H1 (cell line): ENCODE measurements at regions not wholly inside any gene's neighbourhood (a gene's known extent, or its start where the extent isn't known, plus 50 kb on each side); places are given as distances from the start of the nearest gene placed in this dataset.
A peak's percentile ranks its signal among the peaks of the same experiment; 100 is the strongest.

Source experiments
- CTCF ChIA-PET: fragments of 300-600 bp; sonication (Branson Sonifier 250); formaldehyde crosslinking; loops from one replicate; lab custom pipeline; 2021; ENCODE audit not compliant: partially characterized antibody; lab: Charles Lee
- POLR2A ChIA-PET: fragments of 300-600 bp; sonication (Branson Sonifier 250); formaldehyde crosslinking; loops from one replicate; lab custom pipeline; 2021; ENCODE audit warnings: inconsistent platforms; ENCODE audit not compliant: partially characterized antibody; lab: Charles Lee
- DNase-seq, 2 experiments: peaks; one replicate each; pipeline versions ENCODE4 v3.0.0 to v3.0.0-alpha.2; 2010 to 2022; ENCODE audit warnings: low spot score in 2 of 2, low read depth in 1 of 2, mixed read lengths in 1 of 2
- FAIRE-seq: peaks from 2 replicates; lab custom pipeline; 2011; peaks lifted over from hg19 to GRCh38; lab: Jason Lieb, UNC
- H2AFZ ChIP-seq: 2 replicates; pipeline ENCODE4 v1.8.1; 2012; ENCODE audit warnings: low read length, inconsistent platforms
- H2AK5ac ChIP-seq: 2 replicates; pipeline ENCODE4 v1.6.1; 2013; ENCODE audit warnings: low read depth, low read length
- H2BK120ac ChIP-seq: replicated peaks from 2 replicates; pipeline ENCODE3; 2013; ENCODE audit warnings: low read depth, low read length, inconsistent platforms
- H2BK12ac ChIP-seq: 2 replicates; pipeline ENCODE4 v1.6.1; 2013; ENCODE audit warnings: low read depth, low read length
- H2BK15ac ChIP-seq: 2 replicates; pipeline ENCODE4 v1.6.1; 2013; ENCODE audit warnings: low read length
- H2BK20ac ChIP-seq: 2 replicates; pipeline ENCODE4 v1.6.1; 2013; ENCODE audit warnings: low read length
- H2BK5ac ChIP-seq: 2 replicates; pipeline ENCODE4 v1.6.1; 2013; ENCODE audit warnings: low read depth, low read length
- H3K14ac ChIP-seq: 2 replicates; pipeline ENCODE4 v1.6.1; 2013; ENCODE audit warnings: inconsistent platforms; ENCODE audit not compliant: insufficient read length
- H3K18ac ChIP-seq: 2 replicates; pipeline ENCODE4 v1.6.1; 2013; ENCODE audit warnings: low read length; ENCODE audit errors: extremely low read depth
- H3K23ac ChIP-seq: 2 replicates; pipeline ENCODE4 v1.6.1; 2013; ENCODE audit warnings: inconsistent platforms; ENCODE audit not compliant: insufficient read length
- H3K23me2 ChIP-seq: 2 replicates; pipeline ENCODE4 v1.6.1; 2013; ENCODE audit warnings: low read depth, low read length
- H3K27ac ChIP-seq: 2 replicates; pipeline ENCODE4 v1.6.1; 2011; ENCODE audit warnings: low read depth, low read length, inconsistent platforms
- H3K27me3 ChIP-seq, 4 experiments: replicated peaks in 1 of 4; 1 replicate in 1 of 4; 2 replicates in 3 of 4; pipeline versions ENCODE4 v1.6.1 to v1.8.1; 2011 to 2013; ENCODE audit warnings: low read length in 3 of 4, mild to moderate bottlenecking in 3 of 4, inconsistent platforms in 2 of 4, mixed read lengths in 2 of 4, moderate library complexity in 1 of 4; ENCODE audit not compliant: control insufficient read depth in 3 of 4, insufficient read depth in 3 of 4; ENCODE audit errors: extremely low read depth in 1 of 4
- H3K36me3 ChIP-seq, 4 experiments: 2 replicates each; pipeline versions ENCODE4 v1.6.1 to v1.8.1; 2011 to 2013; ENCODE audit warnings: mild to moderate bottlenecking in 4 of 4, low read length in 3 of 4, moderate library complexity in 2 of 4, control low read depth in 1 of 4, inconsistent platforms in 1 of 4; ENCODE audit not compliant: insufficient read depth in 4 of 4, control insufficient read depth in 2 of 4
- H3K4ac ChIP-seq: replicated peaks from 2 replicates; pipeline ENCODE3; 2013; ENCODE audit warnings: low read length, low read depth, mixed read lengths, inconsistent platforms; ENCODE audit not compliant: insufficient read length
- H3K4me1 ChIP-seq, 4 experiments: replicated peaks in 1 of 4; 1 replicate in 1 of 4; 2 replicates in 3 of 4; pipeline versions ENCODE4 v1.6.1 to v1.8.1; 2011 to 2013; ENCODE audit warnings: low read length in 3 of 4, inconsistent platforms in 2 of 4, mixed read lengths in 1 of 4; ENCODE audit not compliant: insufficient read depth in 4 of 4, control insufficient read depth in 3 of 4
- H3K4me2 ChIP-seq, 2 experiments: 2 replicates each; pipeline versions ENCODE4 v1.6.1 to v1.8.1; 2011 to 2013; ENCODE audit warnings: low read depth in 2 of 2, low read length in 2 of 2, control low read depth in 1 of 2, inconsistent platforms in 1 of 2, mild to moderate bottlenecking in 1 of 2; ENCODE audit not compliant: insufficient read depth in 1 of 2
- H3K4me3 ChIP-seq, 4 experiments: fragments of 200-600, 300-600 bp in 1 of 4; sonication (generic), shearing (Covaris generic), sonication (Bioruptor Twin) in 1 of 4; 2 replicates each; pipeline versions ENCODE4 v1.5.1 to v1.8.1; 2011 to 2016; ENCODE audit warnings: low read length in 4 of 4, low read depth in 3 of 4, control low read depth in 2 of 4, inconsistent platforms in 2 of 4, mild to moderate bottlenecking in 2 of 4, mixed read lengths in 1 of 4, moderate library complexity in 1 of 4; ENCODE audit not compliant: insufficient read depth in 2 of 4; ENCODE audit errors: extremely low read depth in 1 of 4
- H3K56ac ChIP-seq: replicated peaks from 2 replicates; pipeline ENCODE3; 2013; ENCODE audit warnings: low read depth, mild to moderate bottlenecking, mixed read lengths, low read length, inconsistent platforms; ENCODE audit not compliant: insufficient read length
- H3K79me1 ChIP-seq: 2 replicates; pipeline ENCODE4 v1.6.1; 2013; ENCODE audit warnings: low read depth, low read length, control low read depth
- H3K79me2 ChIP-seq, 2 experiments: 2 replicates each; pipeline versions ENCODE4 v1.6.1 to v1.8.1; 2012 to 2013; ENCODE audit warnings: low read length in 2 of 2, mild to moderate bottlenecking in 2 of 2, inconsistent platforms in 1 of 2; ENCODE audit not compliant: insufficient read depth in 2 of 2, control insufficient read depth in 1 of 2
- H3K9ac ChIP-seq, 4 experiments: replicated peaks in 1 of 4; 1 replicate in 1 of 4; 2 replicates in 3 of 4; pipeline versions ENCODE4 v1.6.1 to v1.8.1; 2011 to 2013; ENCODE audit warnings: low read depth in 3 of 4, low read length in 3 of 4, control low read depth in 2 of 4, mild to moderate bottlenecking in 2 of 4, moderate library complexity in 2 of 4, inconsistent platforms in 1 of 4; ENCODE audit errors: extremely low read depth in 1 of 4
- H3K9me3 ChIP-seq, 2 experiments: 2 replicates each; pipeline versions ENCODE4 v1.6.1 to v1.8.1; 2012 to 2013; ENCODE audit warnings: mild to moderate bottlenecking in 2 of 2, moderate library complexity in 2 of 2, control low read depth in 1 of 2, inconsistent platforms in 1 of 2, low read depth in 1 of 2, low read length in 1 of 2, mixed read lengths in 1 of 2; ENCODE audit not compliant: insufficient read depth in 2 of 2
- H4K20me1 ChIP-seq, 2 experiments: replicated peaks in 1 of 2; 2 replicates each; pipeline versions ENCODE3 to v1.8.1; 2011 to 2013; ENCODE audit warnings: inconsistent platforms in 2 of 2, low read length in 2 of 2, mild to moderate bottlenecking in 1 of 2; ENCODE audit not compliant: insufficient read depth in 2 of 2, control insufficient read depth in 1 of 2
- H4K5ac ChIP-seq: 2 replicates; pipeline ENCODE4 v1.6.1; 2013; ENCODE audit warnings: low read length, low read depth, mixed read lengths, inconsistent platforms; ENCODE audit not compliant: insufficient read length
- H4K8ac ChIP-seq: 2 replicates; pipeline ENCODE4 v1.8.0; 2013; ENCODE audit warnings: mild to moderate bottlenecking, moderate library complexity, low read length, inconsistent platforms; ENCODE audit not compliant: insufficient read depth; ENCODE audit errors: extremely low read depth
- H4K91ac ChIP-seq: replicated peaks from 2 replicates; pipeline ENCODE3; 2013; ENCODE audit warnings: low read length, mixed read lengths, inconsistent platforms; ENCODE audit not compliant: insufficient read length
- CBX5 ChIP-seq: fragments of 300-800, 300-1000 bp; sonication (generic); IDR thresholded peaks from 2 replicates; pipeline ENCODE4 v1.7.1; 2016; ENCODE audit warnings: antibody characterized with exemption, low read length, low read depth
- CBX8 ChIP-seq: fragments of 300-800, 300-1000 bp; sonication (generic); IDR thresholded peaks from 2 replicates; pipeline ENCODE4 v1.7.1; 2016; ENCODE audit warnings: low read depth, low read length, borderline replicate concordance
- CTCF ChIP-seq, 3 experiments: IDR thresholded peaks; 1 replicate in 2 of 3; 2 replicates in 1 of 3; pipeline versions ENCODE4 v1.5.1 to v1.6.1; 2011; ENCODE audit warnings: low read length in 3 of 3, mild to moderate bottlenecking in 3 of 3, inconsistent platforms in 2 of 3, low read depth in 1 of 3, moderate library complexity in 1 of 3; ENCODE audit not compliant: insufficient read depth in 1 of 3; ENCODE audit errors: control extremely low read depth in 1 of 3
- EP300 ChIP-seq, 2 experiments: IDR thresholded peaks; 1 replicate in 1 of 2; 2 replicates in 1 of 2; pipeline ENCODE4 v1.6.1; 2011 to 2012; ENCODE audit warnings: low read depth in 2 of 2, low read length in 2 of 2, mild to moderate bottlenecking in 2 of 2, borderline replicate concordance in 1 of 2, inconsistent platforms in 1 of 2, moderate library complexity in 1 of 2
- GABPA ChIP-seq: IDR thresholded peaks from 2 replicates; pipeline ENCODE4 v1.6.1; 2011; ENCODE audit warnings: mild to moderate bottlenecking, low read length, moderate library complexity, borderline replicate concordance; ENCODE audit not compliant: insufficient read depth
- HDAC6 ChIP-seq: IDR thresholded peaks from one replicate; pipeline ENCODE4 v1.7.1; 2012; ENCODE audit warnings: low read depth, mild to moderate bottlenecking, inconsistent platforms, low read length, moderate library complexity
- MAX ChIP-seq: IDR thresholded peaks from 2 replicates; pipeline ENCODE4 v1.6.1; 2012; ENCODE audit warnings: inconsistent platforms
- SP1 ChIP-seq: IDR thresholded peaks from 2 replicates; pipeline ENCODE4 v1.6.1; 2011; ENCODE audit warnings: low read depth, low read length
- SP4 ChIP-seq: IDR thresholded peaks from 2 replicates; pipeline ENCODE4 v1.6.1; 2012; ENCODE audit warnings: low read length, inconsistent platforms
- TAF7 ChIP-seq: optimal IDR thresholded peaks from 2 replicates; pipeline ENCODE3; 2011; ENCODE audit warnings: low read depth, mild to moderate bottlenecking, inconsistent platforms, low read length, moderate library complexity, borderline replicate concordance
- WGBS, 2 experiments: shearing (Covaris generic) in 1 of 2; methylation state at CpG; one replicate each; pipeline versions ENCODE4 v1.1.6 to v1.1.7; 2013 to 2015; ENCODE audit warnings: low lambda C conversion rate in 2 of 2, mixed read lengths in 2 of 2, inconsistent platforms in 1 of 2, low coverage in 1 of 2, missing lambda C conversion rate in 1 of 2; ENCODE audit not compliant: insufficient replicate concordance in 2 of 2, insufficient coverage in 1 of 2, insufficient read length in 1 of 2; ENCODE audit errors: extremely low coverage in 1 of 2, missing lambda C conversion rate in 1 of 2; 5-methylcytosine and 5-hydroxymethylcytosine counted together

GRCh38 chr14:49505041-49505766, 81.0 kb downstream of the RPS29 start:
- no peak for FAIRE-seq
- POLR2A ChIA-PET, result no interaction called here
- TF ChIP-seq EP300 (IDR thresholded peaks at IDR 0.05; ENCODE audit: borderline replicate concordance in 1 of 2, low read depth in 2 of 2, low read length in 2 of 2) (no peak), SP4 (no peak), SP1 (no peak), HDAC6 (no peak), CBX8 (no peak), GABPA (no peak), TAF7 (no peak), CTCF (IDR thresholded peaks at IDR 0.05; ENCODE audit: control extremely low read depth in 1 of 3, insufficient read depth in 1 of 3, low read depth in 1 of 3, low read length in 3 of 3) (no peak), CBX5 (no peak), MAX (no peak)

More at GRCh38 chr14:49505041-49505766, 81.0 kb downstream of the RPS29 start:
- Histone ChIP-seq H4K8ac (no peak overlapping the region), H3K36me3 (no peaks in the 10 kb centered on the region), H3K56ac (no peak overlapping the region), H3K79me2 (no peaks in the 10 kb centered on the region), H3K4me1 (peaks cover 0 to 5% (median 2%) of the 10 kb centered on the region in 4 experiments; a peak in 3 of 7 replicates), H2BK15ac (no peak overlapping the region), H3K4ac (no peak overlapping the region), H2AFZ (no peak overlapping the region), H3K27ac (no peak overlapping the region), H3K4me2 (no peak overlapping the region), H4K20me1 (no peaks in the 10 kb centered on the region), H3K23me2 (no peaks in the 10 kb centered on the region), H3K14ac (no peak overlapping the region), H2BK12ac (no peak overlapping the region), H3K79me1 (no peaks in the 10 kb centered on the region), H3K18ac (no peak overlapping the region), H3K9ac (no peak overlapping the region), H4K5ac (no peak overlapping the region), H3K23ac (no peak overlapping the region), H2BK20ac (no peak overlapping the region), H2BK120ac (no peak overlapping the region), H2BK5ac (no peak overlapping the region), H3K9me3 (no peaks in the 10 kb centered on the region), H2AK5ac (no peak overlapping the region), H3K4me3 (no peak overlapping the region), H3K27me3 (no peaks in the 10 kb centered on the region), H4K91ac (no peak overlapping the region)
- WGBS, 2 experiments, result 92% methylated on average over 5 of the region's 5 CpGs; no CpG with 5 or more reads in 1 of the 2 experiments
- DNase-seq, result peak in 1 of 2 experiments; percentile 19
- CTCF ChIA-PET, result interaction anchor here (1.1 to 1.4 kb wide), 3 partner anchors 10 to 75 kb away, joined by 3 to 4 read pairs (median 4); no protein-coding TSS in a partner anchor
